Activated naive CD8-positive, alpha-beta T cell treated with anti-CD3 and anti-CD28 coated beads, Interleukin-2, amount 10 ng/mL, durations not matched to agents 7 days and 5 days (primary cell): ENCODE measurements at regions not wholly inside any gene's neighbourhood (a gene's known extent, or its start where the extent isn't known, plus 50 kb on each side); places are given as distances from the start of the nearest gene placed in this dataset.

Experiments
- ATAC-seq: fragments of 150-1000 bp; cut with Tn5 transposase; one replicate; pipeline ENCODE4 v1.10.0; 2021; ENCODE audit warnings: low read depth, moderate library complexity
- POLR2A ChIA-PET: fragments of 350-600 bp; sonication (Branson Sonifier 250); formaldehyde crosslinking; loops from one replicate; lab custom pipeline; 2021; ENCODE audit warnings: antibody characterized with exemption; lab: Charles Lee
- DNase-seq: peaks from one replicate; pipeline ENCODE4 v3.0.0; 2021
- H3K27ac Mint-ChIP-seq: one replicate; pipeline ENCODE4 v1.8.0; 2022; ENCODE audit warnings: mild to moderate bottlenecking, mixed read lengths
- H3K27me3 Mint-ChIP-seq: one replicate; pipeline ENCODE4 v1.8.0; 2022; ENCODE audit warnings: mild to moderate bottlenecking, moderate library complexity, mixed read lengths
- H3K36me3 Mint-ChIP-seq: one replicate; pipeline ENCODE4 v1.8.0; 2021; ENCODE audit warnings: mild to moderate bottlenecking, mixed read lengths
- H3K4me1 Mint-ChIP-seq: one replicate; pipeline ENCODE4 v1.8.0; 2021; ENCODE audit warnings: mixed read lengths
- H3K4me3 Mint-ChIP-seq: one replicate; pipeline ENCODE4 v1.8.0; 2022; ENCODE audit warnings: mild to moderate bottlenecking, moderate library complexity, mixed read lengths
- H3K9me3 Mint-ChIP-seq: one replicate; pipeline ENCODE4 v1.8.0; 2021; ENCODE audit warnings: mixed read lengths

- no peaks in the 10 kb centered on the region for H3K4me1 Mint-ChIP-seq
- no peaks in the 10 kb centered on the region for H3K36me3 Mint-ChIP-seq
- POLR2A ChIA-PET: no interaction called here
- H3K27me3 Mint-ChIP-seq: no peaks in the 10 kb centered on the region
- H3K4me3 Mint-ChIP-seq: no peak overlapping the region
- peaks cover 1% of the 10 kb centered on the region for H3K9me3 Mint-ChIP-seq
- no peak overlapping the region for H3K27ac Mint-ChIP-seq
- DNase-seq (no peak), ATAC-seq (no peak)
Measured at GRCh38 chr2:53397085-53397484, 370.5 kb upstream of the CHAC2 start.

- DNase-seq: no peak
- H3K27ac Mint-ChIP-seq: no peak overlapping the region
- POLR2A ChIA-PET: no interaction called here
Measured at GRCh38 chr2:53381271-53381670, 386.3 kb upstream of the CHAC2 start.

GRCh38 chr2:53379547-53379946, 388.1 kb upstream of the CHAC2 start:
- Mint-ChIP-seq H3K27ac (no peak overlapping the region), H3K9me3 (peaks cover 8% of the 10 kb centered on the region), H3K4me1 (no peaks in the 10 kb centered on the region), H3K4me3 (no peak overlapping the region), H3K36me3 (no peaks in the 10 kb centered on the region), H3K27me3 (no peaks in the 10 kb centered on the region)
- DNase-seq (no peak), ATAC-seq (no peak)
- POLR2A ChIA-PET: no interaction called here

More at GRCh38 chr2:53381271-53381670, 386.3 kb upstream of the CHAC2 start:
- H3K36me3 Mint-ChIP-seq: no peaks in the 10 kb centered on the region
- no peaks in the 10 kb centered on the region for H3K4me1 Mint-ChIP-seq
- no peaks in the 10 kb centered on the region for H3K27me3 Mint-ChIP-seq
- ATAC-seq: no peak
- no peak overlapping the region for H3K4me3 Mint-ChIP-seq
- H3K9me3 Mint-ChIP-seq: peaks cover 7% of the 10 kb centered on the region

GRCh38 chr2:53378791-53379190, 388.8 kb upstream of the CHAC2 start:
- Mint-ChIP-seq H3K27ac (no peak overlapping the region), H3K36me3 (no peaks in the 10 kb centered on the region), H3K9me3 (peaks cover 7% of the 10 kb centered on the region), H3K4me1 (no peaks in the 10 kb centered on the region), H3K4me3 (no peak overlapping the region), H3K27me3 (no peaks in the 10 kb centered on the region)
- DNase-seq (no peak), ATAC-seq (no peak)
- POLR2A ChIA-PET: no interaction called here

- Mint-ChIP-seq H3K36me3 (no peaks in the 10 kb centered on the region), H3K4me1 (no peaks in the 10 kb centered on the region), H3K27ac (no peak overlapping the region), H3K9me3 (peaks cover 6% of the 10 kb centered on the region), H3K27me3 (no peaks in the 10 kb centered on the region), H3K4me3 (no peak overlapping the region)
- POLR2A ChIA-PET: no interaction called here
- no peak for ATAC-seq
- no peak for DNase-seq
Measured at GRCh38 chr2:53373126-53373525, 394.5 kb upstream of the CHAC2 start.

- peaks cover 2% of the 10 kb centered on the region for H3K9me3 Mint-ChIP-seq
- H3K36me3 Mint-ChIP-seq: no peaks in the 10 kb centered on the region
- ATAC-seq (no peak), DNase-seq (no peak)
- H3K27me3 Mint-ChIP-seq: no peaks in the 10 kb centered on the region
- H3K4me3 Mint-ChIP-seq: no peak overlapping the region
- POLR2A ChIA-PET: no interaction called here
- H3K27ac Mint-ChIP-seq: no peak overlapping the region
- H3K4me1 Mint-ChIP-seq: no peaks in the 10 kb centered on the region
Measured at GRCh38 chr2:53366543-53366942, 401.1 kb upstream of the CHAC2 start.

GRCh38 chr2:53362934-53363333, 404.7 kb upstream of the CHAC2 start:
- no peaks in the 10 kb centered on the region for H3K36me3 Mint-ChIP-seq
- H3K27ac Mint-ChIP-seq: no peak overlapping the region
- ATAC-seq (no peak), DNase-seq (no peak)
- H3K4me1 Mint-ChIP-seq: no peaks in the 10 kb centered on the region
- H3K9me3 Mint-ChIP-seq: peaks cover 2% of the 10 kb centered on the region
- POLR2A ChIA-PET: no interaction called here
- no peak overlapping the region for H3K4me3 Mint-ChIP-seq
- H3K27me3 Mint-ChIP-seq: no peaks in the 10 kb centered on the region

GRCh38 chr2:53356291-53356905, 411.2 kb upstream of the CHAC2 start:
- POLR2A ChIA-PET: no interaction called here
- no peaks in the 10 kb centered on the region for H3K4me1 Mint-ChIP-seq
- ATAC-seq: no peak
- no peaks in the 10 kb centered on the region for H3K36me3 Mint-ChIP-seq
- DNase-seq: no peak
- H3K9me3 Mint-ChIP-seq: no peaks in the 10 kb centered on the region
- H3K27ac Mint-ChIP-seq: no peak overlapping the region
- H3K4me3 Mint-ChIP-seq: no peak overlapping the region
- H3K27me3 Mint-ChIP-seq: no peaks in the 10 kb centered on the region

GRCh38 chr2:53353135-53354114, 414.2 kb upstream of the CHAC2 start:
- no peaks in the 10 kb centered on the region for H3K36me3 Mint-ChIP-seq
- no peak overlapping the region for H3K27ac Mint-ChIP-seq
- H3K4me1 Mint-ChIP-seq: no peaks in the 10 kb centered on the region

GRCh38 chr2:53347269-53347668, 420.3 kb upstream of the CHAC2 start:
- Mint-ChIP-seq H3K27ac (no peak overlapping the region), H3K9me3 (no peaks in the 10 kb centered on the region), H3K36me3 (no peaks in the 10 kb centered on the region), H3K27me3 (peaks cover 2% of the 10 kb centered on the region), H3K4me1 (no peaks in the 10 kb centered on the region), H3K4me3 (no peak overlapping the region)
- POLR2A ChIA-PET: no interaction called here
- DNase-seq (no peak), ATAC-seq (no peak)

More at GRCh38 chr2:53353135-53354114, 414.2 kb upstream of the CHAC2 start:
- POLR2A ChIA-PET: no interaction called here
- DNase-seq (no peak), ATAC-seq (no peak)
- no peak overlapping the region for H3K4me3 Mint-ChIP-seq
- no peaks in the 10 kb centered on the region for H3K9me3 Mint-ChIP-seq
- no peaks in the 10 kb centered on the region for H3K27me3 Mint-ChIP-seq

GRCh38 chr2:53342248-53342647, 425.4 kb upstream of the CHAC2 start:
- Mint-ChIP-seq H3K27ac (no peak overlapping the region), H3K4me3 (no peak overlapping the region), H3K4me1 (no peaks in the 10 kb centered on the region), H3K36me3 (no peaks in the 10 kb centered on the region), H3K9me3 (no peaks in the 10 kb centered on the region), H3K27me3 (peaks cover 2% of the 10 kb centered on the region)
- no peak for DNase-seq
- POLR2A ChIA-PET: no interaction called here
- ATAC-seq: no peak

GRCh38 chr2:53334610-53335009, 433.0 kb upstream of the CHAC2 start:
- DNase-seq (no peak), ATAC-seq (no peak)
- no peaks in the 10 kb centered on the region for H3K27me3 Mint-ChIP-seq
- H3K4me1 Mint-ChIP-seq: no peaks in the 10 kb centered on the region
- no peak overlapping the region for H3K4me3 Mint-ChIP-seq
- no peak overlapping the region for H3K27ac Mint-ChIP-seq
- POLR2A ChIA-PET: no interaction called here
- H3K36me3 Mint-ChIP-seq: no peaks in the 10 kb centered on the region
- H3K9me3 Mint-ChIP-seq: no peaks in the 10 kb centered on the region

GRCh38 chr2:53331667-53332066, 435.9 kb upstream of the CHAC2 start:
- POLR2A ChIA-PET: no interaction called here
- ATAC-seq (no peak), DNase-seq (no peak)
- no peaks in the 10 kb centered on the region for H3K36me3 Mint-ChIP-seq
- no peaks in the 10 kb centered on the region for H3K9me3 Mint-ChIP-seq
- H3K27ac Mint-ChIP-seq: no peak overlapping the region
- no peak overlapping the region for H3K4me3 Mint-ChIP-seq
- H3K27me3 Mint-ChIP-seq: no peaks in the 10 kb centered on the region
- H3K4me1 Mint-ChIP-seq: no peaks in the 10 kb centered on the region

GRCh38 chr2:53317861-53318260, 449.7 kb upstream of the CHAC2 start:
- POLR2A ChIA-PET: no interaction called here
- no peaks in the 10 kb centered on the region for H3K36me3 Mint-ChIP-seq
- no peaks in the 10 kb centered on the region for H3K4me1 Mint-ChIP-seq
- no peak for DNase-seq
- no peak overlapping the region for H3K27ac Mint-ChIP-seq
- ATAC-seq: no peak
- H3K9me3 Mint-ChIP-seq: no peaks in the 10 kb centered on the region
- no peaks in the 10 kb centered on the region for H3K27me3 Mint-ChIP-seq
- H3K4me3 Mint-ChIP-seq: no peak overlapping the region
